ENCODE measurements at regions not wholly inside any gene's neighbourhood (a gene's known extent, or its start where the extent isn't known, plus 50 kb on each side); places are given as distances from the start of the nearest gene placed in this dataset.

GRCh38 chr20:60553095-60553494 lies 594.9 kb downstream of the CDH26 start:
- no peak overlapping the region for H3K27ac ChIP-seq (ENCODE audit: low read depth in 2 of 2, low read length in 1 of 2)
- ChIA-PET CTCF (interaction anchor here (1.3 kb wide), 1 partner anchor 11 kb away, joined by 4 read pairs; no protein-coding TSS in a partner anchor), POLR2A (no interaction called here)
- no peak overlapping the region for H3K9ac ChIP-seq
- no peaks in the 10 kb centered on the region for H4K20me1 ChIP-seq (ENCODE audit: insufficient read depth)
- H3K4me3 ChIP-seq (ENCODE audit: low read depth in 2 of 2, low read length in 1 of 2): no peak overlapping the region
- H3F3A ChIP-seq (replicated peaks; ENCODE audit: insufficient read depth): no peaks in the 10 kb centered on the region
- no peaks in the 10 kb centered on the region for H3K9me2 ChIP-seq
- DNase-seq: no peak
- WGBS (ENCODE audit: low lambda C conversion rate): 44% methylated on average over 5 of the region's 5 CpGs
- no peaks in the 10 kb centered on the region for H3K9me3 ChIP-seq
- H3K4me1 ChIP-seq (ENCODE audit: control insufficient read depth in 1 of 2, insufficient read depth in 2 of 2, low read depth in 1 of 2, low read length in 1 of 2): no peaks in the 10 kb centered on the region
- TF ChIP-seq EZH2phosphoT487 (IDR thresholded peaks at IDR 0.05; ENCODE audit: borderline replicate concordance, low read depth) (no peak), CHD2 (IDR thresholded peaks at IDR 0.05; ENCODE audit: low read length, partially characterized antibody) (no peak), NFIC (IDR thresholded peaks at IDR 0.05; ENCODE audit: borderline replicate concordance) (no peak), TCF12 (IDR thresholded peaks at IDR 0.05) (no peak), SMC3 (IDR thresholded peaks at IDR 0.05; ENCODE audit: low read depth, low read length) (no peak), RFX5 (IDR thresholded peaks at IDR 0.05; ENCODE audit: low read length) (no peak), SIN3A (IDR thresholded peaks at IDR 0.05; ENCODE audit: borderline replicate concordance, low read depth, low read length) (no peak), RCOR1 (IDR thresholded peaks at IDR 0.05; ENCODE audit: low read length) (no peak), EP300 (IDR thresholded peaks at IDR 0.05; ENCODE audit: borderline replicate concordance in 1 of 2, low read depth in 1 of 2, low read length in 1 of 2) (no peak), USF1 (IDR thresholded peaks at IDR 0.05; ENCODE audit: borderline replicate concordance, low read depth) (no peak), MEF2A (IDR thresholded peaks at IDR 0.05; ENCODE audit: borderline replicate concordance, low read depth) (no peak), FOXJ3 (CRISPR knock-in tag; IDR thresholded peaks at IDR 0.05) (no peak), RXRA (IDR thresholded peaks at IDR 0.05; ENCODE audit: borderline replicate concordance, low read depth) (no peak), GATA2 (CRISPR knock-in tag; IDR thresholded peaks at IDR 0.05) (no peak), TAF1 (IDR thresholded peaks at IDR 0.05; ENCODE audit: borderline replicate concordance, low read depth, low read length) (no peak), FOXM1 (IDR thresholded peaks at IDR 0.05; ENCODE audit: low read depth) (no peak)
- TF ChIP-seq, protein P1, sequence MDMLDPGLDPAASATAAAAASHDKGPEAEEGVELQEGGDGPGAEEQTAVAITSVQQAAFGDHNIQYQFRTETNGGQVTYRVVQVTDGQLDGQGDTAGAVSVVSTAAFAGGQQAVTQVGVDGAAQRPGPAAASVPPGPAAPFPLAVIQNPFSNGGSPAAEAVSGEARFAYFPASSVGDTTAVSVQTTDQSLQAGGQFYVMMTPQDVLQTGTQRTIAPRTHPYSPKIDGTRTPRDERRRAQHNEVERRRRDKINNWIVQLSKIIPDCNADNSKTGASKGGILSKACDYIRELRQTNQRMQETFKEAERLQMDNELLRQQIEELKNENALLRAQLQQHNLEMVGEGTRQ (IDR thresholded peaks at IDR 0.05; ENCODE audit: borderline replicate concordance, low read depth, low read length): no peak
- TF ChIP-seq, protein P2, sequence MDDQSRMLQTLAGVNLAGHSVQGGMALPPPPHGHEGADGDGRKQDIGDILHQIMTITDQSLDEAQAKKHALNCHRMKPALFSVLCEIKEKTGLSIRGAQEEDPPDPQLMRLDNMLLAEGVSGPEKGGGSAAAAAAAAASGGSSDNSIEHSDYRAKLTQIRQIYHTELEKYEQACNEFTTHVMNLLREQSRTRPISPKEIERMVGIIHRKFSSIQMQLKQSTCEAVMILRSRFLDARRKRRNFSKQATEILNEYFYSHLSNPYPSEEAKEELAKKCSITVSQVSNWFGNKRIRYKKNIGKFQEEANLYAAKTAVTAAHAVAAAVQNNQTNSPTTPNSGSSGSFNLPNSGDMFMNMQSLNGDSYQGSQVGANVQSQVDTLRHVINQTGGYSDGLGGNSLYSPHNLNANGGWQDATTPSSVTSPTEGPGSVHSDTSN (IDR thresholded peaks at IDR 0.05): no peak
- TF ChIP-seq, protein P3, sequence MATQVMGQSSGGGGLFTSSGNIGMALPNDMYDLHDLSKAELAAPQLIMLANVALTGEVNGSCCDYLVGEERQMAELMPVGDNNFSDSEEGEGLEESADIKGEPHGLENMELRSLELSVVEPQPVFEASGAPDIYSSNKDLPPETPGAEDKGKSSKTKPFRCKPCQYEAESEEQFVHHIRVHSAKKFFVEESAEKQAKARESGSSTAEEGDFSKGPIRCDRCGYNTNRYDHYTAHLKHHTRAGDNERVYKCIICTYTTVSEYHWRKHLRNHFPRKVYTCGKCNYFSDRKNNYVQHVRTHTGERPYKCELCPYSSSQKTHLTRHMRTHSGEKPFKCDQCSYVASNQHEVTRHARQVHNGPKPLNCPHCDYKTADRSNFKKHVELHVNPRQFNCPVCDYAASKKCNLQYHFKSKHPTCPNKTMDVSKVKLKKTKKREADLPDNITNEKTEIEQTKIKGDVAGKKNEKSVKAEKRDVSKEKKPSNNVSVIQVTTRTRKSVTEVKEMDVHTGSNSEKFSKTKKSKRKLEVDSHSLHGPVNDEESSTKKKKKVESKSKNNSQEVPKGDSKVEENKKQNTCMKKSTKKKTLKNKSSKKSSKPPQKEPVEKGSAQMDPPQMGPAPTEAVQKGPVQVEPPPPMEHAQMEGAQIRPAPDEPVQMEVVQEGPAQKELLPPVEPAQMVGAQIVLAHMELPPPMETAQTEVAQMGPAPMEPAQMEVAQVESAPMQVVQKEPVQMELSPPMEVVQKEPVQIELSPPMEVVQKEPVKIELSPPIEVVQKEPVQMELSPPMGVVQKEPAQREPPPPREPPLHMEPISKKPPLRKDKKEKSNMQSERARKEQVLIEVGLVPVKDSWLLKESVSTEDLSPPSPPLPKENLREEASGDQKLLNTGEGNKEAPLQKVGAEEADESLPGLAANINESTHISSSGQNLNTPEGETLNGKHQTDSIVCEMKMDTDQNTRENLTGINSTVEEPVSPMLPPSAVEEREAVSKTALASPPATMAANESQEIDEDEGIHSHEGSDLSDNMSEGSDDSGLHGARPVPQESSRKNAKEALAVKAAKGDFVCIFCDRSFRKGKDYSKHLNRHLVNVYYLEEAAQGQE (IDR thresholded peaks at IDR 0.05; ENCODE audit: low read depth, low read length): no peak
- TF ChIP-seq, protein P4, sequence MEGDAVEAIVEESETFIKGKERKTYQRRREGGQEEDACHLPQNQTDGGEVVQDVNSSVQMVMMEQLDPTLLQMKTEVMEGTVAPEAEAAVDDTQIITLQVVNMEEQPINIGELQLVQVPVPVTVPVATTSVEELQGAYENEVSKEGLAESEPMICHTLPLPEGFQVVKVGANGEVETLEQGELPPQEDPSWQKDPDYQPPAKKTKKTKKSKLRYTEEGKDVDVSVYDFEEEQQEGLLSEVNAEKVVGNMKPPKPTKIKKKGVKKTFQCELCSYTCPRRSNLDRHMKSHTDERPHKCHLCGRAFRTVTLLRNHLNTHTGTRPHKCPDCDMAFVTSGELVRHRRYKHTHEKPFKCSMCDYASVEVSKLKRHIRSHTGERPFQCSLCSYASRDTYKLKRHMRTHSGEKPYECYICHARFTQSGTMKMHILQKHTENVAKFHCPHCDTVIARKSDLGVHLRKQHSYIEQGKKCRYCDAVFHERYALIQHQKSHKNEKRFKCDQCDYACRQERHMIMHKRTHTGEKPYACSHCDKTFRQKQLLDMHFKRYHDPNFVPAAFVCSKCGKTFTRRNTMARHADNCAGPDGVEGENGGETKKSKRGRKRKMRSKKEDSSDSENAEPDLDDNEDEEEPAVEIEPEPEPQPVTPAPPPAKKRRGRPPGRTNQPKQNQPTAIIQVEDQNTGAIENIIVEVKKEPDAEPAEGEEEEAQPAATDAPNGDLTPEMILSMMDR (IDR thresholded peaks at IDR 0.05): no peak
- no peak overlapping the region for H3K4me2 ChIP-seq
- no peaks in the 10 kb centered on the region for H3K36me3 ChIP-seq (replicated peaks in 1 of 2; ENCODE audit: control insufficient read depth in 1 of 2, insufficient read depth in 2 of 2, low read length in 1 of 2)
- no peak overlapping the region for H2AFZ ChIP-seq (ENCODE audit: low read depth)
- no peaks in the 10 kb centered on the region for H3K27me3 ChIP-seq (ENCODE audit: insufficient read depth)
- H3K79me2 ChIP-seq (ENCODE audit: insufficient read depth): no peaks in the 10 kb centered on the region

Data from SK-N-SH (cell line).